Stimulated activated memory B cell treated with anti-CD40 and anti-IgM and Interleukin-4, amounts not matched to agents 10 μg/mL and 1 μg/mL and 100 μg/mL, for 72 hours (primary cell): ENCODE measurements at regions not wholly inside any gene's neighbourhood (a gene's known extent, or its start where the extent isn't known, plus 50 kb on each side); places are given as distances from the start of the nearest gene placed in this dataset.

Experiments
- ATAC-seq: fragments of 150-1000 bp; cut with Tn5 transposase; 2 replicates; pipeline ENCODE4 v1.10.0; 2021
- H3K27ac Mint-ChIP-seq: one replicate; pipeline ENCODE4 v1.8.0; 2022; ENCODE audit warnings: mild to moderate bottlenecking, mixed read lengths
- H3K27me3 Mint-ChIP-seq: one replicate; pipeline ENCODE4 v1.8.0; 2022; ENCODE audit warnings: mixed read lengths
- H3K36me3 Mint-ChIP-seq: one replicate; pipeline ENCODE4 v1.8.0; 2022; ENCODE audit warnings: mixed read lengths
- H3K4me1 Mint-ChIP-seq: one replicate; pipeline ENCODE4 v1.8.0; 2022; ENCODE audit warnings: mixed read lengths
- H3K4me3 Mint-ChIP-seq: one replicate; pipeline ENCODE4 v1.8.0; 2022; ENCODE audit warnings: mild to moderate bottlenecking, moderate library complexity, mixed read lengths
- H3K9me3 Mint-ChIP-seq: one replicate; pipeline ENCODE4 v1.8.0; 2022; ENCODE audit warnings: mixed read lengths

- Mint-ChIP-seq H3K27me3 (peaks cover 44% of the 10 kb centered on the region), H3K27ac (no peak overlapping the region), H3K36me3 (peaks cover 10% of the 10 kb centered on the region), H3K4me3 (no peak overlapping the region), H3K9me3 (peaks cover 13% of the 10 kb centered on the region), H3K4me1 (peaks cover 10% of the 10 kb centered on the region)
- no peak for ATAC-seq
Measured at GRCh38 chr15:25932696-25933095, 69.6 kb upstream of the ATP10A start.

GRCh38 chr15:25931851-25932250 lies 68.7 kb upstream of the ATP10A start:
- Mint-ChIP-seq H3K36me3 (peaks cover 10% of the 10 kb centered on the region), H3K4me3 (no peak overlapping the region), H3K4me1 (peaks cover 10% of the 10 kb centered on the region), H3K27me3 (peaks cover 44% of the 10 kb centered on the region), H3K27ac (no peak overlapping the region), H3K9me3 (peaks cover 13% of the 10 kb centered on the region)
- no peak for ATAC-seq

GRCh38 chr15:25930931-25931330 lies 67.8 kb upstream of the ATP10A start:
- H3K27ac Mint-ChIP-seq: no peak overlapping the region

More at GRCh38 chr15:25930931-25931330, 67.8 kb upstream of the ATP10A start:
- peaks cover 44% of the 10 kb centered on the region for H3K27me3 Mint-ChIP-seq
- H3K9me3 Mint-ChIP-seq: peaks cover 13% of the 10 kb centered on the region
- peaks cover 10% of the 10 kb centered on the region for H3K36me3 Mint-ChIP-seq
- H3K4me1 Mint-ChIP-seq: peaks cover 10% of the 10 kb centered on the region
- no peak for ATAC-seq
- H3K4me3 Mint-ChIP-seq: no peak overlapping the region
